Upper lobe of left lung (tissue), 4 donors: ENCODE measurements at regions not wholly inside any gene's neighbourhood (a gene's known extent, or its start where the extent isn't known, plus 50 kb on each side); places are given as distances from the start of the nearest gene placed in this dataset.

Experiments used
- CTCF ChIP-seq, 6 experiments: fragments of 450-650 bp in 4 of 6; fragments of 200-600 bp in 2 of 6; sonication (generic) in 2 of 6; IDR thresholded peaks; one replicate each; pipeline ENCODE4 v1.5.1; 2016 to 2019; ENCODE audit warnings: antibody characterized with exemption in 6 of 6
- EP300 ChIP-seq, 4 donors: sonication (generic); formaldehyde crosslinking; IDR thresholded peaks; one replicate each; pipeline ENCODE4 v1.5.1; 2017; ENCODE audit warnings: antibody characterized with exemption in 4 of 4, control low read depth in 2 of 4
- POLR2A ChIP-seq, 4 donors: fragments of 450-650 bp; IDR thresholded peaks; one replicate each; pipeline ENCODE4 v1.5.1; 2016 to 2017; ENCODE audit warnings: antibody characterized with exemption in 4 of 4, mild to moderate bottlenecking in 2 of 4
- POLR2AphosphoS5 ChIP-seq, 2 donors: sonication (generic); formaldehyde crosslinking; IDR thresholded peaks; one replicate each; pipeline ENCODE4 v1.5.1; 2017; ENCODE audit warnings: antibody characterized with exemption in 2 of 2

- TF ChIP-seq POLR2AphosphoS5 (IDR thresholded peaks at IDR 0.05) (no peak), CTCF (IDR thresholded peaks at IDR 0.05) (no peak), POLR2A (IDR thresholded peaks at IDR 0.05) (no peak), EP300 (IDR thresholded peaks at IDR 0.05) (no peak)
These were observed 380.8 kb upstream of the CD180 start for GRCh38 chr5:67577424-67577823.
